ENCODE measurements at regions not wholly inside any gene's neighbourhood (a gene's known extent, or its start where the extent isn't known, plus 50 kb on each side); places are given as distances from the start of the nearest gene placed in this dataset.

- DNase-seq, result no peak
Observed at GRCh38 chr10:3452173-3452626, 279.6 kb upstream of the PITRM1 start.

GRCh38 chr10:3451516-3452172, 279.1 kb upstream of the PITRM1 start:
- no peak for DNase-seq

GRCh38 chr10:3446221-3446620, 273.6 kb upstream of the PITRM1 start:
- DNase-seq, result no peak

GRCh38 chr10:3445648-3446047, 273.1 kb upstream of the PITRM1 start:
- DNase-seq, result no peak

GRCh38 chr10:3442451-3442990, 269.9 kb upstream of the PITRM1 start:
- DNase-seq, result no peak

- no peak for DNase-seq
Observed at GRCh38 chr10:3439183-3439582, 266.6 kb upstream of the PITRM1 start.

- no peak for DNase-seq
Observed at GRCh38 chr10:3438606-3439005, 266.0 kb upstream of the PITRM1 start.

- DNase-seq, result no peak
Observed at GRCh38 chr10:3435671-3436070, 263.1 kb upstream of the PITRM1 start.

- DNase-seq, result no peak
Observed at GRCh38 chr10:3433988-3434387, 261.4 kb upstream of the PITRM1 start.

- DNase-seq, result no peak
Observed at GRCh38 chr10:3433131-3433530, 260.5 kb upstream of the PITRM1 start.

- no peak for DNase-seq
Observed at GRCh38 chr10:3432081-3432825, 259.7 kb upstream of the PITRM1 start.

- no peak for DNase-seq
Observed at GRCh38 chr10:3430501-3430900, 257.9 kb upstream of the PITRM1 start.

- DNase-seq, result no peak
Observed at GRCh38 chr10:3429676-3430075, 257.1 kb upstream of the PITRM1 start.

- DNase-seq, result no peak
Observed at GRCh38 chr10:3428826-3429225, 256.2 kb upstream of the PITRM1 start.

GRCh38 chr10:3427950-3428354, 255.4 kb upstream of the PITRM1 start:
- DNase-seq, result no peak

- DNase-seq, result no peak
Observed at GRCh38 chr10:3427347-3427746, 254.8 kb upstream of the PITRM1 start.

- DNase-seq, result no peak
Observed at GRCh38 chr10:3426190-3426845, 253.7 kb upstream of the PITRM1 start.

- DNase-seq, result no peak
Observed at GRCh38 chr10:3425716-3426115, 253.1 kb upstream of the PITRM1 start.

- no peak for DNase-seq
Observed at GRCh38 chr10:3425261-3425660, 252.7 kb upstream of the PITRM1 start.

- no peak for DNase-seq
Observed at GRCh38 chr10:3424111-3424851, 251.7 kb upstream of the PITRM1 start.

GRCh38 chr10:3423384-3423783, 250.8 kb upstream of the PITRM1 start:
- DNase-seq, result no peak

GRCh38 chr10:3422282-3422681, 249.7 kb upstream of the PITRM1 start:
- no peak for DNase-seq
